ENCODE measurements at regions not wholly inside any gene's neighbourhood (a gene's known extent, or its start where the extent isn't known, plus 50 kb on each side); places are given as distances from the start of the nearest gene placed in this dataset.

DNA sequence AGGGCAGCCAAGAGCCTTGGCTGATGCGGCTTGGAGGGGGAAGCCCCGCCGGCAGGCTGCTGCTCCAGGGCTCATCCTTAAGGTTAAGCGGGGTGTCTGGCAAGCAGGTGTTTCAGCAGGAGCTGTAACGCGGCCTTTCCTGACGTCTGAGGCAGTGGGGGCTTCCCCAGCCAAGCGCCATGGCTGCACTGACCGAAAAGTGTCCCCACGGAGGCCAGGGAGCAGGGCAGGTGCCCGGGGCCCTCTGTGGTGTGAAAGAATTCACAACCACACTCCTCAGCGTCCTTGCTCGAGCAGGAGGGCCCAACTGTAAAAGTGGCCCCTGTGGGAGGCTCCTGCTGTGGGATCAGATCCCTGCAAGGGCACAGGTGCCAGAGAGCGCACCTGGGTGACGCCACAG lies 79.2 kb downstream of the DHCR7 start:
- no peak for TF ChIP-seq CTCF (IDR thresholded peaks at IDR 0.05)
- TF ChIP-seq POLR2A (IDR thresholded peaks at IDR 0.05): no peak
